Stimulated activated CD8-positive, alpha-beta memory T cell treated with anti-CD3 and anti-CD28 coated beads, Interleukin-4, amount 100 ng/mL, for 4 hours (primary cell): ENCODE measurements at regions not wholly inside any gene's neighbourhood (a gene's known extent, or its start where the extent isn't known, plus 50 kb on each side); places are given as distances from the start of the nearest gene placed in this dataset.

Experiments used
- DNase-seq, 2 donors: peaks; one replicate each; pipeline ENCODE4 v3.0.0-alpha.2; 2020; ENCODE audit warnings: low read depth in 2 of 2, low spot score in 1 of 2

DNA sequence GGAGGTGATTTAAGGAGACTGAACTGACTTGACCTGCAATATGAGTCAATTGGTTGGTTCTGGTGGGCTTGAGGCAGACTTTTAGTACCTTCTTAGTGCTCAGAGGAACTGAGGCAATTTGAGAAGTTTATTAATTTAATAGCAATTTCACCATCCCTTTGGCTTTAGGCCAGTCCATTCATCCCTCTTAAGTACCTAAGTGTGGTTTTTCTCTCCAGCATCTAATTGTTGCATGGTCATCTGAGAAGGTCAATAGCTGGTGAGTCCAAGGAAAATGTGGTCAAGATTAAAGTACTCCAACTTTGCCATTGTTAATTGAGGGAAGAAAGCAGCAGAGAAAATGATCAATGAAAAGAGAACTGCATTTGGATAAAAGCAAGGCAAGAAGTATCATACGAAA, 115.4 kb upstream of the DYRK2 start:
- DNase-seq: no peak

- DNase-seq: no peak
These were observed 114.5 kb upstream of the DYRK2 start for GRCh38 chr12:67534046-67534445.

DNA sequence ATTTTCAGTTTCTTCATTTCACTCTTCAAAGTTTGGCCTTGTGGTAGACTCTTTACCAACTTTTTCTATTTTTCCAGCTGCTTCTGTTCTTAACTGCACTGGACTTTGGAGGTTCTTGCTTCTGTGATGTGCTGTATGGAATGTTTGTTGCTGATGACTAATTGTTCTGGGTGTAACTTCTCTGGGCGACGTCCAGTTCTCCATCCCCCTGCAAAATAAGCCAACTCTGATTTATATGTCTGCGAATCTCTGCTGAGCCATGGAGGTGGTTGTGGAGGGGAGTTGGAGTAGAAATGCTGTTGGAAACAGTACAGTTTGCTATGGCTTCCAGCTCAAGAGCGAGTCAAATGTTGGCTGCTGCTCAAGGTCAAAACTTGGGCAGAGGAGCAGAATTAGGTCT, 113.9 kb upstream of the DYRK2 start:
- no peak for DNase-seq

- no peak for DNase-seq
These were observed 113.4 kb upstream of the DYRK2 start for GRCh38 chr12:67535176-67535575.

GRCh38 chr12:67535971-67536370, 112.6 kb upstream of the DYRK2 start:
- no peak for DNase-seq

- no peak for DNase-seq
These were observed 109.2 kb upstream of the DYRK2 start for GRCh38 chr12:67539329-67539728.

GRCh38 chr12:67539946-67540345, 108.6 kb upstream of the DYRK2 start:
- DNase-seq: no peak

- no peak for DNase-seq
These were observed 107.5 kb upstream of the DYRK2 start for GRCh38 chr12:67540920-67541624.

GRCh38 chr12:67541625-67541991, 106.9 kb upstream of the DYRK2 start:
- DNase-seq: no peak

DNA sequence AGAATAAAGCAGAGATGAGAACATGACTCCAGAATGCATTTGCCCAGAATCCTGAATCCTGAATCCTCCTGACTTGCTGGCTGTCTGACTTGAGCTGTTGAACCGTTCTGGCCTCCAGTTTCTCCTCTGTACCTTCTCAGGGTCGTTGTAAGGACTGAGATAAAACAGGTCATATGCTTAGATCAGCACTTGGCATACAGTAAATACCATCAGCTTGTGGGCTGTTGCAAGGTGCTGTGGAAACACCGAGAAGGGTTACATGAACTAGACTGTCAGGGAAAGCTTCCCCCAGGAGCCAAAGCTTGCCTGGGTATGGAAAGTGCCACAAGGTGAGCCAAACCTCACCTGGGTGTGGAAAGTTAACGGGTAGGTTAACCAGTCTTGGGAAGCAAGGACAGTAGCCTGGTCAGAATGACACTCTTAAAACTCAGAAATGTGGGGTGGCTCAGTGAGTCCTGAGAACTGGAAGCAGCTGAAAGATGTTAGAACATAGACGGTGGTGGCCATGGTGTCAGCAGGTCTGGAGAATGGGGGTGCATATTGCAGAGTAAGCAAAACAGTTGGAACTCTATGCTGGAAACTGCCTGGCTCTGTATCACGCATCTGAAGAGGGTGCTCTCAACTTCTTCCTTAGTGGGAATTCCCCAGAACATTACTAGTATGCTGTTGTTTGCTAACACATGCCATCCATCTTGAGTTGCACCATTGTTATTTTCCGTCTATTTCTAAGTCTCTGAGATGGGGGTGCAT, 105.3 kb upstream of the DYRK2 start:
- no peak for DNase-seq

DNA sequence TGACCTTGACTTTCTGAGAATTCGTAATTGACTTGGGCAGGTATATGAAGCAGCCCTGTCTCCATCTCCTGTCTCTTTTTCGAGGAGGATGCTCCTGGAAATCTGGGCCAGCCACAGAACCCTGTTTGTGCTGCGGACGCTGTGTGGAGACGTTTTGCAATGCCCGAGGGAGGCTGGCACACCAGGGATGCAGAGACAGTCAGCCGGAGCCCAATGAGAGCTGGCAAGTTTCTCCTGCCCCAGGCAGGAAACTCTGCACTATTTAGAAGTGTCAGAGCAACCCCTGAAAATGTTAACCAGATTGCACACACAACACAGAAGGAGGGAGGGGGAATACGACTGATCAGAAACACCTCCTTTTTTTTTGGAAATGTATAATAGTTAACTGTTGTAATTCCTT, 103.2 kb upstream of the DYRK2 start:
- no peak for DNase-seq

- DNase-seq: no peak
These were observed 101.8 kb upstream of the DYRK2 start for GRCh38 chr12:67546746-67547145.

DNA sequence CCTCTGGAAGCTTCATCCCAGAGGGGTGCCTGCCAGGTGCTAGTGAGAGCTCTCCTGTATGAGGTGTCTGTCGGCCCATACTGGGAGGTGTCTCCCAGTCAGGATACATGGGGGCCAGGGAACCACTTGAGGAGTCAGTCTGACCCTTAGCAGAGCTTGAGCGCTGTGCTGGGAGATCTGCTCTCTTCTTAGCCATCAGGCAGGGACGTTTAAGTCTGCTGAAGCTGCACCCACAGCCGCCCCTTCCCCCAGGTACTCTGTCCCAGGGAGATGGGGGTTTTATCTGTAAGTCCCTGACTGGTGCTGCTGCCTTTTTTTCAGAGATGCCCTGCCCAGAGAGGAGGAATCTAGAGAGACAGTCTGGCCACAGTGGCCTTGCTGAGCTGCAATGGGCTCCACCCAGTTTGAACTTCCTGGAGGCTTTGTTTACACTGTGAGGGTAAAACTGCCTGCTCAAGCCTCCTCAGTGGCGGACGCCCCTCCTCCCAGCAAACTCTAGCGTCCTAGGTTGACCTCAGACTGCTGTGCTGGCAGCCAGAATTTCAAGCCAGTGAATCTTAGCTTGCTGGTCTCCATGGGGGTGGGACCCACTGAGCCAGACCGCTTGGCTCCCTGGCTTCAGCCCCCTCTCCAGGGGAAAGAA, 93.3 kb upstream of the DYRK2 start:
- peak; percentile 1 to 2 for DNase-seq

DNA sequence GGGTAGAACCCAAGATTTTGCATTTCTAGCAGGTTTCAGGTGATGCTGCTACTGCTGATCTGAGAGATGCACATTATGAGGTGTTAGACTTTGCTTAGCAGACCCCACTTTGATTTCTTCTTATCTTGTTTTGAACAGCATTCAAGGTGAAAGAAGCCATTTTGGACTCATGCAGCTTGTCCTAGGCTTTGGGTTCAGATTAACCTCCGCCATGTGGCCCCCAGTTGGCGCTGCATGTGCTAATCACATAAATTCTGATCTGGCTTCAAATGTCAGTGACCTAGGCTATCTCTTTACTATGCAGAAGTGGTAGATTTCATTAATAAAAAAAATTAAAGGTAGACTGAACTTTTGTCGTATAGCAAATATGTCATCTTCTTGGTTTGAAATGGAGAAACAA, 89.8 kb upstream of the DYRK2 start:
- DNase-seq: no peak

- DNase-seq: no peak
These were observed 88.8 kb upstream of the DYRK2 start for GRCh38 chr12:67559751-67560150.

GRCh38 chr12:67562513-67563287, 85.8 kb upstream of the DYRK2 start:
- DNase-seq: no peak

DNA sequence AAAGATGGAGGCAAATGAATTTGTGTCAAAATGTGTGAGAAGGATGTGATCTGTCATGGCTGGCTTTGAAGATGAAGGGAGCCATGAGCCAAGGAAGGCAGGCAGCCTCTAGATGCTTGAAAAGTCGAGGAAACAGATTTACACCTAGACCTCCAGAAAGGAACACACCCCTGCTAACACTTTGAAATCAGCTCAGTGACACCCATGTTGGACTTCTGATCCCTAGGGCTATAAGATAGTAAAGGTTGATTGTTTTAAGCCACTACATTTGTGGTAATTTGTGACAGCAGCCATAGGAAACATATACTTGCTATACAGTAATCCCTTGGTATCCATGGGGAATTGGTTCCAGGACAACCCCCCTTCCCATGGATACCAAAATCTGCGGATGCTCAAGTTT, 80.5 kb upstream of the DYRK2 start:
- DNase-seq: no peak

- no peak for DNase-seq
These were observed 76.1 kb upstream of the DYRK2 start for GRCh38 chr12:67572492-67572891.

GRCh38 chr12:67573566-67573965, 75.0 kb upstream of the DYRK2 start:
- no peak for DNase-seq

GRCh38 chr12:67578976-67579661, 69.4 kb upstream of the DYRK2 start:
- DNase-seq: no peak

- DNase-seq: no peak
These were observed 68.9 kb upstream of the DYRK2 start for GRCh38 chr12:67579662-67580003.
